ENCODE measurements at regions not wholly inside any gene's neighbourhood (a gene's known extent, or its start where the extent isn't known, plus 50 kb on each side); places are given as distances from the start of the nearest gene placed in this dataset.
"Not testable (repeated sequence)": the region's sequence is repeated elsewhere in the genome, so short reads cannot be mapped to it uniquely, and the experiment has no call there.

- DNase-seq: no peak
Observed at GRCh38 chrX:66902081-66902480, 263.2 kb upstream of the EDA2R start.

GRCh38 chrX:66900886-66901285 is 262.0 kb upstream of the EDA2R start:
- DNase-seq: no peak

DNA sequence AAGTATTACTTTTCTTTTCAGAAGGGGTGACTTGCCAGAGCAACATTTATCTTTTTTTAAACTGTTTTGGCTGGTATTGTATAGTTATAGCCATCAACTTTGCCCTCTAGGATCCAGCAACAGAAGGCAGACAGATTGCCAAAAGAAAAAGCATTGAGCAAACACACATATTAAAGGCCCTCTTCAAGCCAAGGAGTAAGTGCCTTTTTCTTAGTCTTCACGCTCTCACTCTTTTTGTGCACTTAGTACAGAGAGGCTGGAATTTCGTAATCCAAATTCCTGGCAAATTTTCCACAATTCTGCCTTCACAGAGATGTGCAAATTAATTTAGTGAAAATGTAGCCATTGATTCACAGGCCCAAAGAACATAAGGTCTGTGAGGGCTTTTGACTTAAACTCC is 253.1 kb upstream of the EDA2R start:
- no peak for DNase-seq

DNA sequence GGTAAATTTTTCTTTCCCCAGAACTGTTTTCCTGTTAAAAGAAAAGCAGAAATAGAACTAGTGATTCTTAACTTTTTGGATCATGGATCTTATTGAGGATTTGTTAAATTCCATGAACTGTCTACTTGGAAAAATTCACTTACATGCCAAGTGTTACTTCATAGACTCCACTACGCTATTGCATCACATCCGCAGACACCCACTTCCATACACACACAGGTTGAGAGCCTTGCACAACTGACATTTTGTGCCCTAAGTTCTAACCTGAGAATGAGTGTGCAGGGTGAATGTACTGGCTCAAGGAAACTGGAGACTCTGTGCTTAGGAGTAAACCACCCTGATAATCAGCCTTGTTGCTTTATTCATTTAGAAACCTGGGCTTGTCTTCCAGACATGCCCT is 250.5 kb upstream of the EDA2R start:
- no peak for DNase-seq

- DNase-seq: no peak
Observed at GRCh38 chrX:66882101-66882500, 243.2 kb upstream of the EDA2R start.

DNA sequence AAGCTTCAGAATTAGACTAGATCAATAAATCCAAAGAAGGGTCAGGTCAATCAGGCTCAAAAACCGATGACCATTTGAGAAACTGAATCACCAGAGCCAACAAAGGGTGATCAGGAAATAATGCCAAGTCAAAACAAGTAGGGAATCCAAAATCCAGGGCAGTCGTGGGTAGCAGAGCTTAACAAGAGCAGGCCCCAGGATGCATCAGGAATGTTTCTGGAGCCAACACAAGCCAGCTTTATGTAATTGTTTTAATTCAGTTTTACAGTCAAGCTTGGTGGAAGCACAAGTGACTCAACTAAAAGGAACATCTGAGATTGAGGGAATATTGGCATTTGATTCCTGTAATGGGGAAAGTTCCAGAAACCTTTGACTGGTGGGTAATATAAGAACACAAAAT is 237.9 kb upstream of the EDA2R start:
- DNase-seq: no peak

DNA sequence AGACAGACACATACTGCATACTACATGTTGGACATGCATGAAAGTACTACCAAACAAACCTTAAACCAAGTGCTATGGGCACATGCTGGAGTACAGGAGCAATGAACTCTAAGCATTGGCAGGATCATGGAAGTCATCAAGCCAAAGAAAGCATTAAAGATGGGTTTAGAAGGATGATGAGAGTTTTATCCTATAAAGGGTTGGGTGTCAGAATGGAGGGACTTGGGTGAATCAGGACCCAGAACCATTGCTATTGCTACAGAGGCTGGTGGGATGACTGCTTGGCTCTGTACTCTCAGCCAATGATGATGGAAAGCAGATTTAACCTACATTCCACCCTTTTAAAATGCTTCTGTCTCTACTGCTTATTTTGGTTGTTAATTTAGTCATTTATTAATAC is 233.9 kb upstream of the EDA2R start:
- no peak for DNase-seq

DNA sequence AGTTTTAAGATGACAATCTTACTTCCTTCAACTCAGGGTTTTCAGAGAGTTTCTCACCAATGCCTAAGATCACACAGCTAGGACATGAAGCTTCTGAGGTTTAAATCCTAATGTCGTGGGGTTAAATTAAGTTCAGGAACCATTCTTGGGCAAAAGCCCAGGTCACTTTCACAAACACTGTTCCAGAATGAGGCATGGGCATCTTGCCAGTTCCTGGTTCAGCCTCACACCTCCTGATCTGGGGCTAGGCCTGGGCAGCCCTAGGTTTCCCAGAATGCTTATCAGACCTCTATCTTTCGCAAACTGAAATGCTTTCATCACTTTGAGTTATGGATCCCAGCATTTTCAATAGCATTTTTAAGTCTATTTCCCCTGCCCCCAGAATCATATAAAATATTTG is 224.8 kb upstream of the EDA2R start:
- DNase-seq: no peak

- DNase-seq: no peak
Observed at GRCh38 chrX:66833426-66833825, 194.5 kb upstream of the EDA2R start.

- no peak for DNase-seq
Observed at GRCh38 chrX:66815227-66815626, 176.3 kb upstream of the EDA2R start.

- DNase-seq: not testable (repeated sequence)
Observed at GRCh38 chrX:66794514-66794913, 155.6 kb upstream of the EDA2R start.

DNA sequence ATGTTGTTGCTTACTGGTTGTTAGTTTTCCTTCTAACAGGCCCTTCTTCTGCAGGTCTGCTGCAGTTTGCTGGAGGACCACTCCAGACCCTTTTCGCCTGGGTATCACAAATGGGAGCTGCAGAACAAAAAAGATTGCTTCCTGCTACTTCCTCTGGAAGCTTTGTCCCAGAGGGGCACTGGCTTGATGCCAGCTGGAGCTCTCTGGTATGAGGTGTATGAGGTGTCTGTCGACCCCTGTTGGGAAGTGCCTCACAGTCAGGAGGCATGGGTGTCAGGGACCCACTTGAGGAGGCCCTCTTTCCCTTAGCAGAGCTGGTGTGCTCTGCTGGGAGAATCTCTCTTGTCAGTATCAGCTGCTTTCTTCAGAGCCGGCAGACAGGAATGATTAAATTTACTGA is 127.4 kb upstream of the EDA2R start:
- DNase-seq: no peak

- peak; percentile 19 for DNase-seq
Observed at GRCh38 chrX:66760651-66761050, 121.8 kb upstream of the EDA2R start.

- no peak for DNase-seq
Observed at GRCh38 chrX:66756717-66757116, 117.8 kb upstream of the EDA2R start.

DNA sequence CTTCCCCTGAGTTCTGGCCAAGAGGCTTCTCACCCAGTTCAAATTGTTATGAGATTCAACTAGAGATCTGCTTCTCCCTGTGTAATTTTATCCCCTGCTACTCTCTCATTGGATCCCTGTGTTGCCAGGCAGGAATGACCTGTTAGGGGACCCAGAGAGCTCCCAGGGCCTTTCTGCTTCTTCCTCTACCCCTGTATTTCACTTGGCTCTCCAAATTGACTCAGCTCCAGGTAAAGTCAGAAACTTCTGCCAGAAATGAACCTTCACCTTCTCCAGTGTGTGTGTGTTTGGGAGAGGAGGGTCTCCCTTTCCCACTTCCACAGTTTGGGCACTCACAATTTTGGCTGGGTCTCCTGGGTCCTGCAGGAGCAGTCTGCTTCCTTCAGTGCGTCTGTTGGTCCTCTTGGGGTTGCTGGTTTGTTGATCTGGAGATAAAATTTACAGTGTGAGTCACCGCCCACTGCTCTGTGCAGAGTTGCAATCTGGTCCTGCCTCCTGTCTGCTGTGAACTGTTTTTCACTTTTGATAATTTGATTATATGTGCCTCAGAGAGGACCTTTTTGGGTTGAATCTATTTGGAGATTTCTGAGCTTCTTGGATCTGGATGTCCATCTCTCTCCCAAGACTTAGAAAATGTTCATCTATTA is 112.4 kb upstream of the EDA2R start:
- peak; percentile 49 for DNase-seq

GRCh38 chrX:66744519-66744918 is 105.6 kb upstream of the EDA2R start:
- DNase-seq: not testable (repeated sequence)

GRCh38 chrX:66731398-66731797 is 92.5 kb upstream of the EDA2R start:
- peak; percentile 71 for DNase-seq

DNA sequence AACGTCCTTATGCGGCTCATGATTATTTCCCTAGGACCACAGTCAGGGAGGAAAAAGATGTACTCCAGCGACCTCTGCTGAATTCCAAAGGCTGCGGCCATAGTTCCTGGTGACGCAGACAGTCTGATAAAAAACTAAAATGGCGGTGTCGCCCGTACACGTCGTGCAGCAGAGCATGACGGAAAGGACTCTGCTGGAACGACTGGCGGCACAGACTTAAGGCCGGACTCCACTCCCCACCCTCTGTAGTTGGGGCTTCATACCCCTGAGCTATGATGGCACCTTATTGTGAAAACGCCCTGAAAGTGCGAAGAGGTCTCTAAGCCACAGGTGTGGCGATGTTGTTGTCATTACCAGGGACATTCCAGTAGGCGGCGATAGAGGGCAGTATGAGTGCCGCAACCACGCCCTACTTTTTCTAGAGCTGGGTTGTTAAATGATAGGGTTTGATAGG is 90.0 kb upstream of the EDA2R start:
- DNase-seq: peak; percentile 81

DNA sequence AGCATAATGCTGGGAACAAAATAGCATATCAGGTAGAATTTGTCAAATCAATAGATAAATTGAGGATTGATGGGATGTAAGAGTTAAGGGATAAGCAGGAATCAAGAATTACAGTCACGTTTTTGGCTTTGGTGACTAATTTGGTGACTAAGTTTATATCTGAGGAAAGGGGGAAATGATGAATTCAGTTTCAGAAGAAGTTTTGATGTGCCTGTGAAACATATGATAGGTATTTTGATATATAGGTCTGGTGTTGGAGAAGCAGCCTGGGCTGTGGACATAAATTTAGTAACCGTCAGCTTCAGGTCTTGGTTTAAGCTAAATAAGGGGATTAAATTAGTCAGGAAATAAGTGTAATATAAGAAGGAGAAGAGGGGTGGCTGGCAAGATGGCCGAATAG is 79.0 kb upstream of the EDA2R start:
- no peak for DNase-seq

DNA sequence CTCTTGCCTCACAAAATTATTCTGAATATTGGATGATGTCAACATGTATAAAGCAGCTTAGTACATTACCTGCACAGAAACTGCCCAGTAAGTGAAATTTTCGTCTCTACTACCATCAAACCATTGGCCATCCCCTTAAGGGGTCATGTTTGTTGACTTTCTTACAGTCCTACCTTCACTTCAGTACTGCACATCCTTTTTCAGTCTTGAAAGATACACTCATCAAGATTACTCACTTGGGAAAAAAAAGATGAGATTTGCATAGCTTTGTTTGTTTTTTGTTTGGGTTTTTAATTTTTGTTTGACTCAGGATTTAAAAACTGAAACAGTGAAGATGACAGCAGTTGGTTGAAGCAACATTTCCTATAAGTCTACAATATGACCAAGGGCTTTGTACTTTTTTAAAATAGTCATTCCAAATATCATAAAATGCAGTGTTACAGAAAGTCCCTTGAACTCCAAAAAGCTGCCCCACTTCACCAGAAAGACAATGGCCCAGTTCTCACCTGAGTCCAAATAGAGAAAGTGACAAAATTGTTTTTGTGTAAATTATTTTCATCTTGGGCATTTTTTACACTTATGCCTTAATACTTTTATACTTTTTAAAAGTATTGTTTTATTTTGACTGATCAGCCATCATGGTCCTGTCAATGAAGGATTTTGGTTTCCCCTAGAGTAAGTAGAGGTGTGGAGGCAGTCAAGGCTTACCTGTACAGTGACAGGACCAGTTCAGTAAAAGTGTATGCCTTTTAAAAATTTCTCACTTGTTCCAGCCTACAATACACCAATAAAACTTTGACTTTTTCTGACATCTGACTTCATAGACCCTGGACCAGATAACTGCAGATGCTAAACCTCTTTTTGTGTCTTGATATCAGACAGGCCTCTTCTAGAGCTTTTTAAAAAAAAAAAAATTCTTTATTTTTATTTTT is 59.7 kb upstream of the EDA2R start:
- no peak for DNase-seq

DNA sequence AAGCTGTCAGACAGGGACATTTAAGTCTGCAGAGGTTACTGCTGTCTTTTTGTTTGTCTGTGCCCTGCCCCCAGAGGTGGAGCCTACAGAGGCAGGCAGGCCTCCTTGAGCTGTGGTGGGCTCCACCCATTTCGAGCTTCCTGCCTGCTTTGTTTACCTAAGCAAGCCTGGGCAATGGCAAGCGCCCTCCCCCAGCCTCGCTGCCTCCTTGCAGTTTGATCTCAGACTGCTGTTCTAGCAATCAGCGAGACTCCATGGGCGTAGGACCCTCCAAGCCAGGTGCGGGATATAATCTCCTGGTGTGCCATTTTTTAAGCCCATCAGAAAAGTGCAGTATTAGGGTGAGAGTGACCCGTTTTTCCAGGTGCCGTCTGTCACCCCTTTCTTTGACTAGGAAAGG is 53.6 kb upstream of the EDA2R start:
- not testable (repeated sequence) for DNase-seq
